Skeletal muscle cell (primary cell): ENCODE measurements at regions not wholly inside any gene's neighbourhood (a gene's known extent, or its start where the extent isn't known, plus 50 kb on each side); places are given as distances from the start of the nearest gene placed in this dataset.

Experiments
- DNase-seq: peaks from one replicate; pipeline ENCODE4 v3.0.0-alpha.2; 2010; ENCODE audit warnings: low read depth
- H3K4me3 ChIP-seq: 2 replicates; pipeline ENCODE4 v1.5.1; 2011; ENCODE audit warnings: low read depth, mild to moderate bottlenecking, control low read depth, low read length, moderate library complexity

GRCh38 chr10:128610113-128610512, 483.9 kb upstream of the MKI67 start:
- DNase-seq, result no peak
- no peak overlapping the region for H3K4me3 ChIP-seq

- no peak for DNase-seq
- H3K4me3 ChIP-seq, result no peak overlapping the region
Observed at GRCh38 chr10:128612195-128612594, 486.0 kb upstream of the MKI67 start.

GRCh38 chr10:128612631-128613030, 486.4 kb upstream of the MKI67 start:
- DNase-seq, result no peak
- H3K4me3 ChIP-seq, result no peak overlapping the region

GRCh38 chr10:128614016-128614605, 487.9 kb upstream of the MKI67 start:
- H3K4me3 ChIP-seq, result no peak overlapping the region
- no peak for DNase-seq

GRCh38 chr10:128614802-128615553, 488.8 kb upstream of the MKI67 start:
- H3K4me3 ChIP-seq, result no peak overlapping the region
- no peak for DNase-seq

GRCh38 chr10:128617532-128617931, 491.3 kb upstream of the MKI67 start:
- H3K4me3 ChIP-seq, result no peak overlapping the region
- DNase-seq, result no peak

GRCh38 chr10:128622706-128623105, 496.5 kb upstream of the MKI67 start:
- DNase-seq, result no peak
- no peak overlapping the region for H3K4me3 ChIP-seq

- no peak for DNase-seq
- H3K4me3 ChIP-seq, result no peak overlapping the region
Observed at GRCh38 chr10:128623776-128624175, 497.6 kb upstream of the MKI67 start.

GRCh38 chr10:128624656-128625530, 498.7 kb upstream of the MKI67 start:
- no peak overlapping the region for H3K4me3 ChIP-seq
- DNase-seq, result no peak

GRCh38 chr10:128625926-128626325, 499.7 kb upstream of the MKI67 start:
- no peak for DNase-seq
- no peak overlapping the region for H3K4me3 ChIP-seq

- no peak overlapping the region for H3K4me3 ChIP-seq
- DNase-seq, result no peak
Observed at GRCh38 chr10:128626397-128627000, 500.3 kb upstream of the MKI67 start.

- no peak for DNase-seq
- no peak overlapping the region for H3K4me3 ChIP-seq
Observed at GRCh38 chr10:128627811-128628210, 501.6 kb upstream of the MKI67 start.

- no peak overlapping the region for H3K4me3 ChIP-seq
- no peak for DNase-seq
Observed at GRCh38 chr10:128628252-128628651, 502.0 kb upstream of the MKI67 start.

- H3K4me3 ChIP-seq, result no peak overlapping the region
- peak; percentile 77 for DNase-seq
Observed at GRCh38 chr10:128629111-128630096, 503.2 kb upstream of the MKI67 start.

- DNase-seq, result no peak
- H3K4me3 ChIP-seq, result no peak overlapping the region
Observed at GRCh38 chr10:128630787-128631252, 504.6 kb upstream of the MKI67 start.

GRCh38 chr10:128631801-128632241, 505.6 kb upstream of the MKI67 start:
- H3K4me3 ChIP-seq, result no peak overlapping the region
- DNase-seq, result no peak

GRCh38 chr10:128632694-128633093, 506.5 kb upstream of the MKI67 start:
- DNase-seq, result no peak

GRCh38 chr10:128633864-128634540, 507.8 kb upstream of the MKI67 start:
- no peak for DNase-seq
- H3K4me3 ChIP-seq, result no peak overlapping the region

More at GRCh38 chr10:128632694-128633093, 506.5 kb upstream of the MKI67 start:
- no peak overlapping the region for H3K4me3 ChIP-seq
